Upper lobe of left lung (tissue), 4 donors: ENCODE measurements at regions not wholly inside any gene's neighbourhood (a gene's known extent, or its start where the extent isn't known, plus 50 kb on each side); places are given as distances from the start of the nearest gene placed in this dataset.

Experiments
- POLR2AphosphoS5 ChIP-seq, 2 donors: sonication (generic); formaldehyde crosslinking; IDR thresholded peaks; one replicate each; pipeline ENCODE4 v1.5.1; 2017; ENCODE audit warnings: antibody characterized with exemption in 2 of 2
- TF ChIP-seq, protein P1 (sequence below), 6 experiments: fragments of 450-650 bp in 4 of 6; fragments of 200-600 bp in 2 of 6; sonication (generic) in 2 of 6; IDR thresholded peaks; one replicate each; pipeline ENCODE4 v1.5.1; 2016 to 2019; ENCODE audit warnings: antibody characterized with exemption in 6 of 6

- TF ChIP-seq POLR2AphosphoS5 (IDR thresholded peaks at IDR 0.05), result no peak
- TF ChIP-seq, protein P1, sequence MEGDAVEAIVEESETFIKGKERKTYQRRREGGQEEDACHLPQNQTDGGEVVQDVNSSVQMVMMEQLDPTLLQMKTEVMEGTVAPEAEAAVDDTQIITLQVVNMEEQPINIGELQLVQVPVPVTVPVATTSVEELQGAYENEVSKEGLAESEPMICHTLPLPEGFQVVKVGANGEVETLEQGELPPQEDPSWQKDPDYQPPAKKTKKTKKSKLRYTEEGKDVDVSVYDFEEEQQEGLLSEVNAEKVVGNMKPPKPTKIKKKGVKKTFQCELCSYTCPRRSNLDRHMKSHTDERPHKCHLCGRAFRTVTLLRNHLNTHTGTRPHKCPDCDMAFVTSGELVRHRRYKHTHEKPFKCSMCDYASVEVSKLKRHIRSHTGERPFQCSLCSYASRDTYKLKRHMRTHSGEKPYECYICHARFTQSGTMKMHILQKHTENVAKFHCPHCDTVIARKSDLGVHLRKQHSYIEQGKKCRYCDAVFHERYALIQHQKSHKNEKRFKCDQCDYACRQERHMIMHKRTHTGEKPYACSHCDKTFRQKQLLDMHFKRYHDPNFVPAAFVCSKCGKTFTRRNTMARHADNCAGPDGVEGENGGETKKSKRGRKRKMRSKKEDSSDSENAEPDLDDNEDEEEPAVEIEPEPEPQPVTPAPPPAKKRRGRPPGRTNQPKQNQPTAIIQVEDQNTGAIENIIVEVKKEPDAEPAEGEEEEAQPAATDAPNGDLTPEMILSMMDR (IDR thresholded peaks at IDR 0.05), result no peak
Measured at GRCh38 chr10:83083831-83084230, 1055.5 kb upstream of the GHITM start.
